ENCODE measurements at regions not wholly inside any gene's neighbourhood (a gene's known extent, or its start where the extent isn't known, plus 50 kb on each side); places are given as distances from the start of the nearest gene placed in this dataset.

DNA sequence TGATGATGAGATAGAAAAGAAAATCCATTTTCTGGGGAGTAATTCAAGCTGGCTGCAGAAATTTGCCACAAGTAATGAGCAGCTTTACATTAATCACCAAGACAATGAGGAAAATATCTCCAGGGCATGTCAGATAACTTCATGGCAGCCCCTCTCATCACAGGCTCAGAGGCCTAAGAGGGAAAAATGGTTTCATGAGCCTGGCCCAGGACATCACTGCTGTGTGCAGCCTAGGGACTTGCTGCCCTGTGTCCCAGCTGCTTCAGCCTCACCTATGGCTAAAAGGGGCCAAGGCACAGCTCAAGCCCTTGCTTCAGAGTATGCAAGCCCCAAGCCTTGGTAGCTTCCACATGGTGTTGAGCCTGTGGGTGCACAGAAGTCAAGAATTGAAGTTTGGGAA lies 161.7 kb downstream of the OPA1 start:
- no peak for DNase-seq
- Mint-ChIP-seq H3K27me3 (peaks cover 14% of the 10 kb centered on the region), H3K27ac (no peak overlapping the region), H3K36me3 (ENCODE audit: low read depth) (no peaks in the 10 kb centered on the region), H3K4me3 (no peak overlapping the region), H3K4me1 (no peaks in the 10 kb centered on the region)
- no peak for ATAC-seq
- H3K9me3 ChIP-seq (ENCODE audit: control insufficient read depth, low read length, poor library complexity, severe bottlenecking): no peaks in the 10 kb centered on the region

DNA sequence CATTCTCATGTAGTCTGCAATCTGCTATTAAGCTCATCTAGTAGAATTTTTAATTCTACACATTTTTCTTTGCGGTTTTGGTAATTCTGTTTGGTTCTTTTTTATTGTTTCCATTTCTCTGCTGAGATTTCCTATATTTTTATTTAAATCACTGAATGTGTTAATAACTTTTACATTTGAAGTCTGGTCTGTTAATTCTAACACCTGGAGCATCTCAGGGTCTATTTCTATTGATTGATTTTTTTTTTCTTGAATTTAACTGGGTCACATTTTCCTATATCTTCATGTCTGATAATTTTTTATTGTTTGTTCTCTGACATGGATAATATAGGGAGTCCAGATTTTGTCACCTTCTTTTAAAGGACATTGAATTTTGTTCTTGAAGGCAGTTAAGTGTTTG lies 163.5 kb downstream of the OPA1 start:
- DNase-seq (no peak), ATAC-seq (no peak)
- Mint-ChIP-seq H3K4me3 (no peak overlapping the region), H3K27me3 (peaks cover 14% of the 10 kb centered on the region), H3K4me1 (no peaks in the 10 kb centered on the region), H3K36me3 (ENCODE audit: low read depth) (no peaks in the 10 kb centered on the region), H3K27ac (no peak overlapping the region)
- H3K9me3 ChIP-seq (ENCODE audit: control insufficient read depth, low read length, poor library complexity, severe bottlenecking): no peaks in the 10 kb centered on the region

- no peaks in the 10 kb centered on the region for H3K9me3 ChIP-seq (ENCODE audit: control insufficient read depth, low read length, poor library complexity, severe bottlenecking)
- peaks cover 16% of the 10 kb centered on the region for H3K27me3 Mint-ChIP-seq
- H3K36me3 Mint-ChIP-seq (ENCODE audit: low read depth): no peaks in the 10 kb centered on the region
- H3K4me3 Mint-ChIP-seq: no peak overlapping the region
- no peak overlapping the region for H3K27ac Mint-ChIP-seq
- ATAC-seq: no peak
- no peaks in the 10 kb centered on the region for H3K4me1 Mint-ChIP-seq
- no peak for DNase-seq
Measured at GRCh38 chr3:193757457-193757856, 164.4 kb downstream of the OPA1 start.

- Mint-ChIP-seq H3K27ac (no peak overlapping the region), H3K4me1 (no peaks in the 10 kb centered on the region), H3K27me3 (peaks cover 31% of the 10 kb centered on the region), H3K4me3 (no peak overlapping the region), H3K36me3 (ENCODE audit: low read depth) (no peaks in the 10 kb centered on the region)
- no peak for ATAC-seq
- no peaks in the 10 kb centered on the region for H3K9me3 ChIP-seq (ENCODE audit: control insufficient read depth, low read length, poor library complexity, severe bottlenecking)
- DNase-seq: no peak
Measured at GRCh38 chr3:193761969-193762368, 169.0 kb downstream of the OPA1 start.

DNA sequence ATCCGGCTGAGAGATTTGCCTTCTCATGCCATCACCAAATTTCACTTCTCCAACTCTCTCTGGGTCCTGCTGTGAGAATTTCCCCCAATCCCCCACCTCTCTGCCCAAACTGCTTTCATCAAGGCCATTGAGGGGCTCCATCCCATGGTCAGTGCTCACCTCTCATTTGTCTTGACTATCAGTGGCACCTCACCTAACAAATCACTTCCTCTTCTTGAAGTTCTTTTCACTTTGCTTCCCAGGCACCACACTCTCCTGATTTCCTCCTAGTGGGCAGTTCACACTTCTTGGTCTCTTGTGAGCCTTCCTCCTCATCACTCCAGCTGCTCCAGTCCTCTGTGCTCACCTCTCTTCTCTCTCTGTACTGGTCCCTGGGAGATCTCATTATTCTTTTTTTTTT lies 169.6 kb downstream of the OPA1 start:
- H3K4me3 Mint-ChIP-seq: no peak overlapping the region
- H3K9me3 ChIP-seq (ENCODE audit: control insufficient read depth, low read length, poor library complexity, severe bottlenecking): no peaks in the 10 kb centered on the region
- no peaks in the 10 kb centered on the region for H3K4me1 Mint-ChIP-seq
- ATAC-seq (no peak), DNase-seq (no peak)
- H3K36me3 Mint-ChIP-seq (ENCODE audit: low read depth): no peaks in the 10 kb centered on the region
- H3K27ac Mint-ChIP-seq: no peak overlapping the region
- peaks cover 31% of the 10 kb centered on the region for H3K27me3 Mint-ChIP-seq

GRCh38 chr3:193764959-193765358 lies 172.0 kb downstream of the OPA1 start:
- Mint-ChIP-seq H3K4me3 (no peak overlapping the region), H3K4me1 (no peaks in the 10 kb centered on the region), H3K27me3 (peaks cover 31% of the 10 kb centered on the region), H3K36me3 (ENCODE audit: low read depth) (no peaks in the 10 kb centered on the region), H3K27ac (no peak overlapping the region)
- DNase-seq: no peak
- no peaks in the 10 kb centered on the region for H3K9me3 ChIP-seq (ENCODE audit: control insufficient read depth, low read length, poor library complexity, severe bottlenecking)
- no peak for ATAC-seq

GRCh38 chr3:193767353-193768069 lies 174.5 kb downstream of the OPA1 start:
- Mint-ChIP-seq H3K4me1 (no peaks in the 10 kb centered on the region), H3K4me3 (no peak overlapping the region), H3K27me3 (peaks cover 33% of the 10 kb centered on the region), H3K36me3 (ENCODE audit: low read depth) (no peaks in the 10 kb centered on the region), H3K27ac (no peak overlapping the region)
- H3K9me3 ChIP-seq (ENCODE audit: control insufficient read depth, low read length, poor library complexity, severe bottlenecking): no peaks in the 10 kb centered on the region
- no peak for ATAC-seq
- DNase-seq: no peak

GRCh38 chr3:193768070-193768394 lies 175.0 kb downstream of the OPA1 start:
- H3K4me3 Mint-ChIP-seq: no peak overlapping the region
- no peaks in the 10 kb centered on the region for H3K9me3 ChIP-seq (ENCODE audit: control insufficient read depth, low read length, poor library complexity, severe bottlenecking)
- H3K27ac Mint-ChIP-seq: no peak overlapping the region
- no peak for ATAC-seq
- no peaks in the 10 kb centered on the region for H3K36me3 Mint-ChIP-seq (ENCODE audit: low read depth)
- DNase-seq: no peak
- peaks cover 28% of the 10 kb centered on the region for H3K27me3 Mint-ChIP-seq
- no peaks in the 10 kb centered on the region for H3K4me1 Mint-ChIP-seq

DNA sequence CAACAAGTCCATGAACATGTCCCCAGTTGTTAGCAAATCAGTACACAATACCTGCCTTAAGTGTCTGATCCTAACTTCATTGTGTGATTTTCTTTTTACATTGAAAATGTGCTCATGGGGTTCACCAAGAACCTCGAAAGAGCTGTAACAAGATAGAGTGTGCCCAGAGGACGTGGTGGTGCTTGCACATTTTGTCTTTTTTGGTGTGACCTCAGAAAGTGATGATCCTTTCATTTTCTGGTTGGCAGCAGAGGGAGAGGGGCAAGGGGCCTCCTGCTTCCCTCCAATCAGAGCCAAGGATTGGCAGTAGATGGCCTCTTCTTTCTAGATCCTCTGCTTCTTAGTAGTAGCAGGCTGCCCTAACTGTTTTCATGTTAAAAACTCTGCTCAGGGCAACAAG lies 176.4 kb downstream of the OPA1 start:
- Mint-ChIP-seq H3K36me3 (ENCODE audit: low read depth) (peaks cover 2% of the 10 kb centered on the region), H3K27me3 (peaks cover 18% of the 10 kb centered on the region), H3K4me3 (no peak overlapping the region), H3K27ac (no peak overlapping the region), H3K4me1 (no peaks in the 10 kb centered on the region)
- H3K9me3 ChIP-seq (ENCODE audit: control insufficient read depth, low read length, poor library complexity, severe bottlenecking): no peaks in the 10 kb centered on the region
- DNase-seq: no peak
- ATAC-seq: no peak

DNA sequence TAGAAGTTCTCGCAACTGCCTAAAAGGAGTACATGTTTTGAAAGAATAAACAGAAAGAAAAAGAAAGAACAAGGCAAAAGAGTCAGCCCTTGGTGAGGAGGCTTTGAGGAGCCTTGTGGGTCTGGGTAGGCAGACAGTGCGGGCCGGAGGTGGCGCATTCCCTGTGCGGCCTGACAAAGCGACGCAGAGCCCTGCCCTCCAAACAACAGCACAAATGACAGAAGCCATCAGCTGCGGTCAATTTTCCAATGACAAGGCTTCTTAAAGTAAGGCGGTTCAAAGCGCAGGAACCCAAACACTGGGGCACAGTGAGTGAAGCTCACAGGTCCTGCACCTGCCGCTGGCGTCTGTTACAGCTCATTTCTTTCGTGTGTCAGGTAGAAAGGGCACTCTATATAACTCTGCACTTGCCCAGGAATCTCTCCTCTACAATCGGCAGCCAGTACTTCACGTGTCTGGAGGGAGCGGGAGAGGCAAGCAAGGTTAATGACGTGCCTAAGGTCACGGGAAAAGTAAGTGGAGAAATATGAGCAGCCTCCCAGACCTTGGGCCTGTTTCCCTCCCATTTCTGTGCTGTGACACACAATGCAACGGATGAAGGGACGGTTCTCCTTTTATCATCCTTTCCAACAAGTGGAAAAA lies 178.1 kb downstream of the OPA1 start:
- Mint-ChIP-seq H3K27me3 (peaks cover 23% of the 10 kb centered on the region), H3K4me1 (peaks cover 3% of the 10 kb centered on the region), H3K27ac (no peak overlapping the region), H3K4me3 (no peak overlapping the region), H3K36me3 (ENCODE audit: low read depth) (peaks cover 5% of the 10 kb centered on the region)
- DNase-seq (no peak), ATAC-seq (no peak)
- no peaks in the 10 kb centered on the region for H3K9me3 ChIP-seq (ENCODE audit: control insufficient read depth, low read length, poor library complexity, severe bottlenecking)

- Mint-ChIP-seq H3K36me3 (ENCODE audit: low read depth) (peaks cover 5% of the 10 kb centered on the region), H3K27ac (no peak overlapping the region), H3K27me3 (peaks cover 30% of the 10 kb centered on the region), H3K4me3 (no peak overlapping the region), H3K4me1 (peaks cover 8% of the 10 kb centered on the region)
- no peaks in the 10 kb centered on the region for H3K9me3 ChIP-seq (ENCODE audit: control insufficient read depth, low read length, poor library complexity, severe bottlenecking)
- no peak for DNase-seq
- ATAC-seq: no peak
Measured at GRCh38 chr3:193771653-193772421, 178.8 kb downstream of the OPA1 start.

DNA sequence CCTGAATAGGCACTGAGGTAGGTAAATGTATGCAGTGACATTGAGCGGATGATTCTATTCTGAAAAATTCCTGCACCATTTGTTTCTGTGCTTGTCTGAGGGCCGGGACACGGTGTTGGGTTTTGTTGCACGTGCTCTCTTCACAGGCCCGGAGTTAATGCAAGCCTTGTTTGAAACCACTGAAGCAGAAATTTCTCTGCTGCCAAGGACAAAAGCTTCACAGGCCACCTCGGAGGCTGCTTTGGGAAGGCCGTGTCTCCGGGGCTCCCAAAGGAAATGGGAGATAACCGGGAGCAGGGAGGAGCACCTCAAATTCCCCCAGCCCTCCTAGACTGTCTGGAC lies 179.4 kb downstream of the OPA1 start:
- no peak overlapping the region for H3K27ac Mint-ChIP-seq
- no peak overlapping the region for H3K4me3 Mint-ChIP-seq
- peaks cover 8% of the 10 kb centered on the region for H3K4me1 Mint-ChIP-seq
- H3K9me3 ChIP-seq (ENCODE audit: control insufficient read depth, low read length, poor library complexity, severe bottlenecking): no peaks in the 10 kb centered on the region
- no peak for ATAC-seq
- peaks cover 5% of the 10 kb centered on the region for H3K36me3 Mint-ChIP-seq (ENCODE audit: low read depth)
- peaks cover 30% of the 10 kb centered on the region for H3K27me3 Mint-ChIP-seq
- DNase-seq: no peak

DNA sequence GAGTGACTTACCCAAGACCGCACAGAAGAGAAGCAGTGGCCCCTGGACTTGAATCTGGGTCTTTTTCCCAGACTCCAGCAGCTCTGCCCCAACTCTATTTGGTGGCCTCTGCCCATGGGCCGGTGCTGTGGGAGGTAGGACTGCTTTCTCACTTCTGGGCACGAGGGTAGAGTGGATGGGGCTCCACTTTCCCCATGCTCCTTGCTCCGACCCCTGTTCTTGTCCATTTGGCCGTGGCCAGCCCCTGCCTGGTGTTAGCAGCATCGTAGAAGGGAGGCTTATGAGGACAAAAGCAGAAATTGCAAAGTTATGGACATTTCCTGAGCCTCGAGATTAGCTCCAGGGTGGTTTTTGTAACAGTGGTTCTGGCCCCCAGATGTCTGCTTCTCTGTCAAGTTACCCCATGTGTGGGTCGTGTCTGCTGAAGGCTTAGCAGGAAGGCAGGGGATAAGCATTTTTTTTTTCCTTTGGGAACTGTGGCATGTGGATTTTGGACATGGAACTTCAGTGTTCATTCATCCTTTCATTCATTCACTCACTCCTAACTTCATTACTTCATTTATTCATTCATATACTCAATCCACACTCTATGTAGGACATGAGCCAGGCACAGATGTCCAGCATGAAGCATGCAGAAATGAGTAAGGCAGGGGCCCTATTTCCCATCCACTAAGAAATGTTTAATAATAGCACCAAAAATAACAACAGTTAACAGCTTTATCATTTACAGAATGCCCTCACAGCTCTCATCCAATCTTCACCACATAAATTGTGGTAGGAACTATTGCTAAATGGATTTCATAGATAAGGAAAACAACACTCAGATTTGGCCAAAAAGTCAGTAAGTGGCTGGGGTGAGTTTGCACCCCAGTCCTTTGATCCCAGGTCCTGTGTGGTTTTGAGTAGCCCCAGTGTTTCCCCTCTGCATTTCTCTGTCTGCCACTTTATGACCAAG lies 180.5 kb downstream of the OPA1 start:
- Mint-ChIP-seq H3K27ac (no peak overlapping the region), H3K36me3 (ENCODE audit: low read depth) (peaks cover 5% of the 10 kb centered on the region), H3K27me3 (peaks cover 31% of the 10 kb centered on the region), H3K4me3 (no peak overlapping the region), H3K4me1 (peaks cover 8% of the 10 kb centered on the region)
- H3K9me3 ChIP-seq (ENCODE audit: control insufficient read depth, low read length, poor library complexity, severe bottlenecking): no peaks in the 10 kb centered on the region
- ATAC-seq (no peak), DNase-seq (no peak)
